Endodermal cell (in vitro differentiated cells): ENCODE measurements at regions not wholly inside any gene's neighbourhood (a gene's known extent, or its start where the extent isn't known, plus 50 kb on each side); places are given as distances from the start of the nearest gene placed in this dataset.

Experiments
- DNase-seq: peaks from one replicate; pipeline ENCODE4 v3.0.0-alpha.2; 2017
- H3K27ac ChIP-seq: 2 replicates; pipeline ENCODE4 v1.5.1; 2013; ENCODE audit warnings: mild to moderate bottlenecking, low read depth, low read length, moderate library complexity
- H3K27me3 ChIP-seq: 2 replicates; pipeline ENCODE4 v1.6.1; 2013; ENCODE audit warnings: mild to moderate bottlenecking, low read length, moderate library complexity; ENCODE audit not compliant: insufficient read depth, control insufficient read depth, poor library complexity, severe bottlenecking
- H3K36me3 ChIP-seq: 2 replicates; pipeline ENCODE4 v1.7.0; 2013; ENCODE audit warnings: mild to moderate bottlenecking, low read length, moderate library complexity; ENCODE audit not compliant: control insufficient read depth, insufficient read depth
- H3K4me1 ChIP-seq: one replicate; pipeline ENCODE4 v1.7.0; 2013; ENCODE audit warnings: low read length; ENCODE audit not compliant: control insufficient read depth, insufficient read depth
- H3K4me3 ChIP-seq: 2 replicates; pipeline ENCODE4 v1.5.1; 2013; ENCODE audit warnings: mild to moderate bottlenecking, low read length, moderate library complexity
- H3K9ac ChIP-seq: 2 replicates; pipeline ENCODE4 v1.6.1; 2013; ENCODE audit warnings: mild to moderate bottlenecking, low read length, moderate library complexity; ENCODE audit not compliant: poor library complexity, severe bottlenecking; ENCODE audit errors: extremely low read depth
- H3K9me3 ChIP-seq: 2 replicates; pipeline ENCODE4 v1.6.1; 2013; ENCODE audit warnings: mild to moderate bottlenecking, low read length, moderate library complexity; ENCODE audit not compliant: control insufficient read depth
- H3K27ac Mint-ChIP-seq: 2 replicates; pipeline ENCODE4 v1.8.0; 2020; ENCODE audit warnings: mixed read lengths
- H3K27me3 Mint-ChIP-seq: 2 replicates; pipeline ENCODE4 v1.8.0; 2021; ENCODE audit warnings: mild to moderate bottlenecking, mixed read lengths; ENCODE audit not compliant: insufficient read depth
- H3K36me3 Mint-ChIP-seq: 2 replicates; pipeline ENCODE4 v1.8.0; 2020; ENCODE audit warnings: low read depth, mixed read lengths
- H3K4me1 Mint-ChIP-seq: 2 replicates; pipeline ENCODE4 v1.8.0; 2020; ENCODE audit warnings: mixed read lengths
- H3K4me3 Mint-ChIP-seq: 2 replicates; pipeline ENCODE4 v1.8.0; 2020; ENCODE audit warnings: mild to moderate bottlenecking, moderate library complexity, mixed read lengths
- H3K9me3 Mint-ChIP-seq: 2 replicates; pipeline ENCODE4 v1.8.0; 2020; ENCODE audit warnings: mild to moderate bottlenecking, mixed read lengths
- CTCF ChIP-seq: fragments of 200-600 bp; sonication (generic); conservative IDR thresholded peaks from 2 replicates; pipeline ENCODE4 v1.5.0; 2021; ENCODE audit warnings: antibody characterized with exemption, mild to moderate bottlenecking
- WGBS, 2 experiments: methylation state at CpG; one replicate each; pipeline versions ENCODE4 v1.1.5 to v1.1.7; 2013; ENCODE audit warnings: missing lambda C conversion rate in 2 of 2, mixed read lengths in 1 of 2; ENCODE audit not compliant: insufficient coverage in 1 of 2, insufficient read length in 1 of 2; 5-methylcytosine and 5-hydroxymethylcytosine counted together

GRCh38 chr2:228597032-228597431, 415.5 kb upstream of the SPHKAP start:
- no peaks in the 10 kb centered on the region for H3K27me3 ChIP-seq
- DNase-seq: no peak
- no peaks in the 10 kb centered on the region for H3K9me3 Mint-ChIP-seq
- H3K36me3 Mint-ChIP-seq: no peaks in the 10 kb centered on the region
- no peak overlapping the region for H3K27ac ChIP-seq
- no peak overlapping the region for H3K9ac ChIP-seq
- no peaks in the 10 kb centered on the region for H3K4me1 ChIP-seq
- H3K9me3 ChIP-seq: no peaks in the 10 kb centered on the region
- H3K27me3 Mint-ChIP-seq: no peaks in the 10 kb centered on the region
- H3K36me3 ChIP-seq: no peaks in the 10 kb centered on the region
- TF ChIP-seq CTCF: no peak
- no CpG with 5 or more reads among the region's 1 CpG for WGBS, 2 experiments
- H3K4me1 Mint-ChIP-seq: peaks cover 2% of the 10 kb centered on the region
- H3K27ac Mint-ChIP-seq: no peak overlapping the region
- H3K4me3 Mint-ChIP-seq: no peak overlapping the region
- H3K4me3 ChIP-seq: no peak overlapping the region

GRCh38 chr2:228594012-228594411, 412.5 kb upstream of the SPHKAP start:
- no peaks in the 10 kb centered on the region for H3K36me3 Mint-ChIP-seq
- Histone ChIP-seq H3K36me3 (no peaks in the 10 kb centered on the region), H3K27ac (no peak overlapping the region), H3K9ac (no peak overlapping the region), H3K27me3 (no peaks in the 10 kb centered on the region), H3K4me1 (no peaks in the 10 kb centered on the region), H3K9me3 (no peaks in the 10 kb centered on the region), H3K4me3 (no peak overlapping the region)
- H3K4me3 Mint-ChIP-seq: no peak overlapping the region
- peaks cover 2% of the 10 kb centered on the region for H3K4me1 Mint-ChIP-seq
- no peaks in the 10 kb centered on the region for H3K9me3 Mint-ChIP-seq
- WGBS, 2 experiments: 95 to 100% methylated on average over 1 to 2 of the region's 2 CpGs
- no peak for TF ChIP-seq CTCF
- H3K27ac Mint-ChIP-seq: no peak overlapping the region
- DNase-seq: no peak
- no peaks in the 10 kb centered on the region for H3K27me3 Mint-ChIP-seq

- Mint-ChIP-seq H3K4me1 (peaks cover 2% of the 10 kb centered on the region), H3K27me3 (no peaks in the 10 kb centered on the region), H3K9me3 (no peaks in the 10 kb centered on the region), H3K36me3 (no peaks in the 10 kb centered on the region), H3K27ac (no peak overlapping the region), H3K4me3 (no peak overlapping the region)
- no peaks in the 10 kb centered on the region for H3K36me3 ChIP-seq
- no peaks in the 10 kb centered on the region for H3K27me3 ChIP-seq
- H3K9ac ChIP-seq: no peak overlapping the region
- H3K27ac ChIP-seq: no peak overlapping the region
- H3K4me1 ChIP-seq: no peaks in the 10 kb centered on the region
- 50 to 73% methylated on average over 2 to 4 of the region's 4 CpGs for WGBS, 2 experiments
- no peak overlapping the region for H3K4me3 ChIP-seq
- H3K9me3 ChIP-seq: no peaks in the 10 kb centered on the region
- no peak for DNase-seq
- no peak for TF ChIP-seq CTCF
Measured at GRCh38 chr2:228592925-228593324, 411.4 kb upstream of the SPHKAP start.
